ENCODE measurements at regions not wholly inside any gene's neighbourhood (a gene's known extent, or its start where the extent isn't known, plus 50 kb on each side); places are given as distances from the start of the nearest gene placed in this dataset.

DNA sequence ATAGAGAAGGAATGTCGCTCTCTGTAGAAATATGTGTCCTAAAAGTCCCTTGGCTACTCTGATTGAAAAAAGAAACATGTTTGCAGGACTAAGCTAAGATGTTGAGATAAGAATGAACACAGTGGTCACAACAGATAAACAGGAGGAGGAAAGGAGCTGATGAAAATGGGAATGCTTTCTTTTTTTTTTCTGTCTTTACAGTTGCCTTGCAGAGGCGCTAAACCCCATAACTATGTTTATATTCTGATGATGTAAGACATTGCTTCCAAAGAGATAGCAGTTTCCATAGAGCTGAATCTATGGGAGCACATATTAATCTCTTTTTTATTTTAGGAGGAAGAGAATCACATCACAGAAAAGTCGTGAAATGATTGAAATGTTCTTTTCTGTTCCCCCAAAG, 153.5 kb upstream of the LYZL1 start:
- no peaks in the 10 kb centered on the region for H3K27me3 ChIP-seq (ENCODE audit: control insufficient read depth in 2 of 2, insufficient read depth in 2 of 2, low read length in 2 of 2)
- no TSS peak for BruUV-seq (replicated peaks)
- no peaks in the 10 kb centered on the region for H3K36me3 ChIP-seq (ENCODE audit: control insufficient read depth, insufficient read depth, low read length)
- intact Hi-C loops (cut with micrococcal nuclease), result no loop called here
- no peak overlapping the region for H2AFZ ChIP-seq (ENCODE audit: low read depth, low read length)
- in situ Hi-C loops (cut with MboI), result loop anchor here (25.0 kb wide), 1 partner anchor 473 kb away; no protein-coding TSS in a partner anchor
- no peak overlapping the region for H3K4me2 ChIP-seq (ENCODE audit: insufficient read depth, low read length)
- FAIRE-seq (no peak), ATAC-seq (no peak), DNase-seq (ENCODE audit: extremely low read depth in 1 of 4, low spot score in 3 of 4) (peak in 2 of 4 experiments; percentile 11)
- 8% methylated on average over 3 of the region's 3 CpGs for WGBS (ENCODE audit: insufficient coverage, low coverage, missing lambda C conversion rate)
- peaks cover 15 to 29% of the 10 kb centered on the region in 2 experiments for H3K4me1 ChIP-seq (replicated peaks in 1 of 2; ENCODE audit: control insufficient read depth in 2 of 2, insufficient read depth in 2 of 2, low read length in 2 of 2)
- no peak overlapping the region for H3K27ac ChIP-seq (ENCODE audit: extremely low read depth, low read depth, low read length)
- no peak overlapping the region for H3K9ac ChIP-seq (ENCODE audit: insufficient read depth in 1 of 2, low read depth in 2 of 2, low read length in 2 of 2)
- no peak overlapping the region for H3K4me3 ChIP-seq
- H3K9me3 ChIP-seq (replicated peaks; ENCODE audit: control insufficient read depth, insufficient read depth, low read depth, low read length), result no peaks in the 10 kb centered on the region
- POLR2A ChIA-PET, result interaction anchor here (0.7 to 1.1 kb wide), 6 partner anchors 16 to 514 kb away, joined by 3 to 4 read pairs (median 3); no protein-coding TSS in a partner anchor
- CTCF ChIA-PET (ENCODE audit: low intra/inter-chr PET ratio), result no interaction called here
- H4K20me1 ChIP-seq (replicated peaks; ENCODE audit: control insufficient read depth, insufficient read depth, low read length), result no peaks in the 10 kb centered on the region
- no peaks in the 10 kb centered on the region for H3K9me1 ChIP-seq (ENCODE audit: control insufficient read depth, insufficient read depth, low read length)
- H3K79me2 ChIP-seq (ENCODE audit: control insufficient read depth, insufficient read depth, low read length), result no peaks in the 10 kb centered on the region
- TF ChIP-seq CCNT2 (IDR thresholded peaks at IDR 0.05; ENCODE audit: borderline replicate concordance, extremely low read depth, insufficient read length, low read depth, low read length) (peak; percentile 39), CEBPG (CRISPR knock-in tag; IDR thresholded peaks at IDR 0.05) (no peak), CEBPG (tag; conservative IDR thresholded peaks at IDR 0.05 in 1 of 2, IDR thresholded peaks at IDR 0.05 in 1 of 2) (0 out of 4 replicates have a peak, but pooled peaks of 1 of the 2 experiments have one; percentile 20), SREBF2 (CRISPR knock-in tag; IDR thresholded peaks at IDR 0.05) (no peak), ATF7 (IDR thresholded peaks at IDR 0.05) (peak; percentile 43; the same call in 1 of the 2 replicates), DDX20 (tag; IDR thresholded peaks at IDR 0.05; ENCODE audit: low read depth) (no peak), RCOR1 (IDR thresholded peaks at IDR 0.05; ENCODE audit: borderline replicate concordance in 1 of 2, low read depth in 2 of 2, low read length in 2 of 2) (peak in 1 of 2 experiments; percentile 34; a peak in 1 of 4 replicates), MLLT1 (IDR thresholded peaks at IDR 0.05) (no peak), SMARCE1 (IDR thresholded peaks at IDR 0.05) (0 out of 2 replicates have a peak, but pooled peaks have one; percentile 37), ZNF695 (CRISPR knock-in tag; IDR thresholded peaks at IDR 0.05) (no peak), JUND (IDR thresholded peaks at IDR 0.05; ENCODE audit: borderline replicate concordance, low read depth, low read length) (peak; percentile 39; the same call in 1 of the 2 replicates), JUND (tag; IDR thresholded peaks at IDR 0.05; ENCODE audit: borderline replicate concordance, low read depth, low read length) (no peak), CBFA2T3 (IDR thresholded peaks at IDR 0.05) (peak; percentile 27; the same call in 1 of the 2 replicates), SOX6 (IDR thresholded peaks at IDR 0.05) (0 out of 2 replicates have a peak, but pooled peaks have one; percentile 42), DPF2 (IDR thresholded peaks at IDR 0.05) (peak; percentile 29; the same call in 1 of the 2 replicates), ZNF175 (CRISPR knock-in tag; IDR thresholded peaks at IDR 0.05; ENCODE audit: low read depth) (no peak), FOXJ2 (tag; IDR thresholded peaks at IDR 0.05) (peak; percentile 46), ARID1B (IDR thresholded peaks at IDR 0.05) (peak; percentile 72), GABPB1 (CRISPR knock-in tag; IDR thresholded peaks at IDR 0.05) (no peak), TAL1 (IDR thresholded peaks at IDR 0.05) (peak; percentile 31), ZNF384 (IDR thresholded peaks at IDR 0.05; ENCODE audit: low read depth, low read length) (peak; percentile 69; the same call in 1 of the 2 replicates), KHSRP (IDR thresholded peaks at IDR 0.05) (no peak)
- TF ChIP-seq, protein P1, sequence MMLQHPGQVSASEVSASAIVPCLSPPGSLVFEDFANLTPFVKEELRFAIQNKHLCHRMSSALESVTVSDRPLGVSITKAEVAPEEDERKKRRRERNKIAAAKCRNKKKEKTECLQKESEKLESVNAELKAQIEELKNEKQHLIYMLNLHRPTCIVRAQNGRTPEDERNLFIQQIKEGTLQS (IDR thresholded peaks at IDR 0.05), result peak; percentile 68; the same call in 1 of the 2 replicates
- TF ChIP-seq, protein P1 (CRISPR knock-in tag; conservative IDR thresholded peaks at IDR 0.05), result no peak
